ENCODE measurements at regions not wholly inside any gene's neighbourhood (a gene's known extent, or its start where the extent isn't known, plus 50 kb on each side); places are given as distances from the start of the nearest gene placed in this dataset.

DNA sequence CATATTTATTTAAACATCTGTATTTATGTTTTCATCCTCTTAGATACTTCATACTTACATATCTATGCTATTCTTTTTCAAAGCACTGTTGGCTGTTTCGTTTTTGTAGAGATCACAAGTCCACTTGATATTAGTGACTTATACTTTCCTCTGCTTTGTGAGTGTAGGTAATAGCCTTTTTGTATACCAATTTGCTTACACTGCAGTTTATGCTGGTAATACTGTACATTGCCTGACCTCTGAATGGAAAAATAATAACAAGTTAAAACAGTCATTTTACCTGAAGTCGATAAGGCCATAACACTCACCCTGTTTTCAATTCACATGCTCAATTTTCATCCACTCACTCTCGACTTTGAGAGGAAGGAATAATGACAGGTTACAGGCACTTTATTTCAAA, 89.9 kb upstream of the NANOGP8 start:
- no peak for ATAC-seq

DNA sequence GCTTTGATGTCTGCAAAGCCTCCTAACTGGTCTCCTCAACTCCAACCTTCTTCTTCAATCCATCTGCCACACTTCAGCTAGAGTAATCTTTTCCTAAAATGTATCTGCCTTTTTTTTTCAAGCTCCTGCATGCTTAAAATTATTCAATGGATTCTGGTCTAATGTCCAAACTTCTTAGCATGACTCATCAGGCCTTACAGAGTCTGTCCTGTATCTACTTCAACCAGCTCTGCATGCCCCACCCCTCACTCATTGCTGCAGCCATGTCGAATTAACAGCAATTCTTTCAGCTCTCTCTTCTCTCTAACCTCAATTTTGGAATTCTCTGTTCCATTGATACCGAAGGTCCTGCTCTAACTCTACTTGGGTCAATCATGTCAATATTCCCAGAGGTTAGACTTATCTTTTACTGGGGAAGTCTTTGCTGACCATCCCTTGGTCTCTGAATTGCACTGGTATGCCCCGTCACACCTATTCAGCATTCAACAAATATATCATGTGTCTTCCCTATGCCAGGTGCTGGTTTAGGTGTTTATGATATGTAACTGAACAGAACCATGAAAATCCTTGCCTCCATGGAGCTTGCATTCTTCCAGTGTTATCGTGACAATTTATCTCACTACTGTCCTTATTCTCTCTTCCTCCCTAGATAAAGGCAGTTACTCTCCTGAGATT, 88.5 kb upstream of the NANOGP8 start:
- H3K9me3 ChIP-seq, result no peaks in the 10 kb centered on the region
- no peak overlapping the region for H3K27ac ChIP-seq
- intact Hi-C loops (cut with DNase I), result no loop called here
- FAIRE-seq (no peak), ATAC-seq (no peak), DNase-seq (no peak)
- H3K4me3 ChIP-seq, result no peak overlapping the region
- TF ChIP-seq, protein P1, sequence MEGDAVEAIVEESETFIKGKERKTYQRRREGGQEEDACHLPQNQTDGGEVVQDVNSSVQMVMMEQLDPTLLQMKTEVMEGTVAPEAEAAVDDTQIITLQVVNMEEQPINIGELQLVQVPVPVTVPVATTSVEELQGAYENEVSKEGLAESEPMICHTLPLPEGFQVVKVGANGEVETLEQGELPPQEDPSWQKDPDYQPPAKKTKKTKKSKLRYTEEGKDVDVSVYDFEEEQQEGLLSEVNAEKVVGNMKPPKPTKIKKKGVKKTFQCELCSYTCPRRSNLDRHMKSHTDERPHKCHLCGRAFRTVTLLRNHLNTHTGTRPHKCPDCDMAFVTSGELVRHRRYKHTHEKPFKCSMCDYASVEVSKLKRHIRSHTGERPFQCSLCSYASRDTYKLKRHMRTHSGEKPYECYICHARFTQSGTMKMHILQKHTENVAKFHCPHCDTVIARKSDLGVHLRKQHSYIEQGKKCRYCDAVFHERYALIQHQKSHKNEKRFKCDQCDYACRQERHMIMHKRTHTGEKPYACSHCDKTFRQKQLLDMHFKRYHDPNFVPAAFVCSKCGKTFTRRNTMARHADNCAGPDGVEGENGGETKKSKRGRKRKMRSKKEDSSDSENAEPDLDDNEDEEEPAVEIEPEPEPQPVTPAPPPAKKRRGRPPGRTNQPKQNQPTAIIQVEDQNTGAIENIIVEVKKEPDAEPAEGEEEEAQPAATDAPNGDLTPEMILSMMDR (IDR thresholded peaks at IDR 0.05), result no peak
- H3K4me1 ChIP-seq, result no peaks in the 10 kb centered on the region
- H3K36me3 ChIP-seq, result no peaks in the 10 kb centered on the region
- no peaks in the 10 kb centered on the region for H3K27me3 ChIP-seq
- WGBS, 2 donors, result 67 to 83% methylated on average over 4 of the region's 4 CpGs

More for the DNA sequence above, 89.9 kb upstream of the NANOGP8 start:
- no peaks in the 10 kb centered on the region for H3K36me3 ChIP-seq
- H3K4me3 ChIP-seq, result no peak overlapping the region
- WGBS, 2 donors, result 56 to 60% methylated on average over 3 of the region's 3 CpGs
- intact Hi-C loops (cut with DNase I), result no loop called here
- no peaks in the 10 kb centered on the region for H3K27me3 ChIP-seq
- no peak for DNase-seq
- H3K9me3 ChIP-seq, result no peaks in the 10 kb centered on the region
- FAIRE-seq, result no peak
- TF ChIP-seq, protein P1 (IDR thresholded peaks at IDR 0.05), result no peak
- no peaks in the 10 kb centered on the region for H3K4me1 ChIP-seq
- no peak overlapping the region for H3K27ac ChIP-seq

DNA sequence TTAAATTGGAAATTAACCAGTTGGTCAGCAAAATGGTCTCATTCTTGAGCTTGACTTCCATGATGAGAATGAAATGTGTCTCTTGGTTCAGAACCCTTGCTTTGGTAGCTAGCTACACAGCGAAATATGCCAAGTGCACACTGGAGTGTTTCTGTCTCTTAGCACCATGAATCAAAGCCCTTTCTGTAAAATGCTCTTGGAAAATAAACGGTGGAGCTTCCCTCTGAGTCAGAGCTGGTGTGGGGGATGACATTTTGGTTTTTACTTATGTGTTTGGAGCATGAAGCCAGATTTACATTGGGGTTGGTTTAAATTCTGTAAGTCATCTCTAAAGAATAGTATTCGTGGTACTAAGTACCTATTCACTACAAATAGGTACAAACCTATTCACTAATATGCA, 85.1 kb upstream of the NANOGP8 start:
- WGBS, 2 donors, result 77% methylated on average over 3 of the region's 3 CpGs
- intact Hi-C loops (cut with DNase I), result no loop called here
- no peak for DNase-seq
- no peaks in the 10 kb centered on the region for H3K36me3 ChIP-seq
- no peak for ATAC-seq
- H3K4me3 ChIP-seq, result no peak overlapping the region
- H3K4me1 ChIP-seq, result no peaks in the 10 kb centered on the region
- no peak overlapping the region for H3K27ac ChIP-seq
- H3K9me3 ChIP-seq, result no peaks in the 10 kb centered on the region
- no peak for FAIRE-seq
- no peaks in the 10 kb centered on the region for H3K27me3 ChIP-seq
- TF ChIP-seq, protein P1 (IDR thresholded peaks at IDR 0.05), result no peak

DNA sequence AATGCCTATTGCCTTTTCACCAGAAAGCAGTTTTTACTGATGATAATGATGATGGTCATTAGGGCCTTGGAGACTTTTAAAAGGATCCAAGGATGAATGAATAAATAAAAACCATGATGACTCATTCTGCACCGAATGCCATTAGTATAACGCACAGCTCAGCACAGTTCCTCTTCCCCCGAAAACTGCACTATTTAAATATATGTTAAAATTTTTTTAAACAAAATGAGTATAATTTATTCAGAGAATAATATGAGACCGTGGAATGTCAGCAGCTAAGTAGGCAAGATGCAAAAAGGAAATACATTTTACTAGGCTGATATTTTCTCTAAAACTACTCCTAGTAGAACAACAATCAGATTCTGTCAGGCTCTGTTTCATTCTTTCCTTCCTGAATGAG, 83.4 kb upstream of the NANOGP8 start:
- ATAC-seq (no peak), DNase-seq (no peak), FAIRE-seq (no peak)
- no peaks in the 10 kb centered on the region for H3K36me3 ChIP-seq
- H3K27me3 ChIP-seq, result no peaks in the 10 kb centered on the region
- 68 to 70% methylated on average over 4 of the region's 4 CpGs for WGBS, 2 donors
- intact Hi-C loops (cut with DNase I), result no loop called here
- H3K4me1 ChIP-seq, result no peaks in the 10 kb centered on the region
- TF ChIP-seq, protein P1 (IDR thresholded peaks at IDR 0.05), result no peak
- H3K27ac ChIP-seq, result no peak overlapping the region
- H3K4me3 ChIP-seq, result no peak overlapping the region
- H3K9me3 ChIP-seq, result no peaks in the 10 kb centered on the region

DNA sequence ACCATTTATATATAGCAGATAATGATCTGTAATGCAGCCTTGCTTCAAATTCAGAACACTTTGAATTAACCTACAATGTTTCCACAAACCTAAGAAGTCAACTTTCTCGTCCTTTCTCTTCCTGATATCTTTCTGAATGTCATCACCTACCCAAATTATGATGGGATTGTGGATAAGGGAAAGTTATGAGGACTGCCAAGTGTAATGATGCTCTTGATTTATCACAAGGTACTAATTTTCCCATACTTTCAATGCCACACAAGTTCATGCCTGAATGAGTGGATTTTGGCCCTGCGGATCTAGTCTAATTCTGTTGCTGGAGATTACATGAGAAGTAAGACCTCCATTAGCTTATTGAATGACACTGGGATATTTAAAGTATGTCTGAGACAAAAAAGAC, 82.6 kb upstream of the NANOGP8 start:
- ATAC-seq, result no peak
- H3K27ac ChIP-seq, result no peak overlapping the region
- no peak for FAIRE-seq
- no peaks in the 10 kb centered on the region for H3K9me3 ChIP-seq
- 81 to 82% methylated on average over 2 of the region's 2 CpGs for WGBS, 2 donors
- no peaks in the 10 kb centered on the region for H3K4me1 ChIP-seq
- TF ChIP-seq, protein P1 (IDR thresholded peaks at IDR 0.05), result no peak
- no peak for DNase-seq
- intact Hi-C loops (cut with DNase I), result no loop called here
- H3K4me3 ChIP-seq, result no peak overlapping the region
- no peaks in the 10 kb centered on the region for H3K27me3 ChIP-seq
- H3K36me3 ChIP-seq, result no peaks in the 10 kb centered on the region
